Adipocyte (in vitro differentiated cells): ENCODE measurements at regions not wholly inside any gene's neighbourhood (a gene's known extent, or its start where the extent isn't known, plus 50 kb on each side); places are given as distances from the start of the nearest gene placed in this dataset.
A peak's percentile ranks its signal among the peaks of the same experiment; 100 is the strongest.
"Not testable (repeated sequence)": the region's sequence is repeated elsewhere in the genome, so short reads cannot be mapped to it uniquely, and the experiment has no call there.

ENCODE experiments used
- DNase-seq: peaks from one replicate; pipeline ENCODE4 v3.0.0-alpha.2; 2015; ENCODE audit warnings: low read depth
- H3K27me3 ChIP-seq: replicated peaks from 2 replicates; pipeline ENCODE4 v1.7.0; 2013; ENCODE audit warnings: mild to moderate bottlenecking, low read length, moderate library complexity; ENCODE audit not compliant: control insufficient read depth, insufficient read depth
- H3K36me3 ChIP-seq: 2 replicates; pipeline ENCODE4 v1.7.0; 2013; ENCODE audit warnings: low read length, mild to moderate bottlenecking, moderate library complexity; ENCODE audit not compliant: control insufficient read depth, insufficient read depth, severe bottlenecking
- H3K4me1 ChIP-seq: 2 replicates; pipeline ENCODE4 v1.7.0; 2013; ENCODE audit warnings: mild to moderate bottlenecking, low read length, moderate library complexity; ENCODE audit not compliant: control insufficient read depth, insufficient read depth
- H3K4me3 ChIP-seq: 2 replicates; pipeline ENCODE4 v1.7.0; 2013; ENCODE audit warnings: mild to moderate bottlenecking, low read length, moderate library complexity
- H3K9ac ChIP-seq: 2 replicates; pipeline ENCODE4 v1.7.0; 2013; ENCODE audit warnings: mild to moderate bottlenecking, low read length, moderate library complexity
- H3K9me3 ChIP-seq: 2 replicates; pipeline ENCODE4 v1.7.0; 2013; ENCODE audit warnings: mild to moderate bottlenecking, low read length, moderate library complexity; ENCODE audit not compliant: control insufficient read depth

GRCh38 chr6:50565004-50565403 is 148.3 kb upstream of the TFAP2D start:
- Histone ChIP-seq H3K4me3 (no peak overlapping the region), H3K9me3 (no peaks in the 10 kb centered on the region), H3K4me1 (no peaks in the 10 kb centered on the region), H3K9ac (no peak overlapping the region), H3K27me3 (no peaks in the 10 kb centered on the region), H3K36me3 (no peaks in the 10 kb centered on the region)
- no peak for DNase-seq

GRCh38 chr6:50571230-50571629 is 142.1 kb upstream of the TFAP2D start:
- not testable (repeated sequence) for H3K4me3 ChIP-seq, H3K9me3 ChIP-seq, DNase-seq, H3K9ac ChIP-seq, H3K27me3 ChIP-seq, H3K4me1 ChIP-seq, H3K36me3 ChIP-seq

GRCh38 chr6:50585441-50586330 is 127.6 kb upstream of the TFAP2D start:
- Histone ChIP-seq H3K9ac (no peak overlapping the region), H3K27me3 (no peaks in the 10 kb centered on the region), H3K9me3 (no peaks in the 10 kb centered on the region), H3K4me3 (no peak overlapping the region), H3K36me3 (no peaks in the 10 kb centered on the region), H3K4me1 (no peaks in the 10 kb centered on the region)
- DNase-seq: no peak

- no peak for DNase-seq
- Histone ChIP-seq H3K27me3 (no peaks in the 10 kb centered on the region), H3K9me3 (no peaks in the 10 kb centered on the region), H3K4me1 (no peaks in the 10 kb centered on the region), H3K36me3 (no peaks in the 10 kb centered on the region), H3K4me3 (no peak overlapping the region), H3K9ac (no peak overlapping the region)
These were observed 127.0 kb upstream of the TFAP2D start for GRCh38 chr6:50586331-50586675.

- Histone ChIP-seq H3K27me3 (no peaks in the 10 kb centered on the region), H3K9me3 (no peaks in the 10 kb centered on the region), H3K36me3 (no peaks in the 10 kb centered on the region), H3K4me1 (no peaks in the 10 kb centered on the region), H3K4me3 (no peak overlapping the region), H3K9ac (no peak overlapping the region)
- DNase-seq: no peak
These were observed 123.4 kb upstream of the TFAP2D start for GRCh38 chr6:50589751-50590470.

- H3K27me3 ChIP-seq: no peaks in the 10 kb centered on the region
- H3K9me3 ChIP-seq: no peaks in the 10 kb centered on the region
- no peak overlapping the region for H3K9ac ChIP-seq
- H3K36me3 ChIP-seq: no peaks in the 10 kb centered on the region
- H3K4me3 ChIP-seq: no peak overlapping the region
- no peak for DNase-seq
- no peaks in the 10 kb centered on the region for H3K4me1 ChIP-seq
These were observed 122.2 kb upstream of the TFAP2D start for GRCh38 chr6:50591135-50591534.

GRCh38 chr6:50600280-50600679 is 113.0 kb upstream of the TFAP2D start:
- Histone ChIP-seq H3K4me1 (no peaks in the 10 kb centered on the region), H3K4me3 (no peak overlapping the region), H3K27me3 (peaks cover 5% of the 10 kb centered on the region), H3K9me3 (no peaks in the 10 kb centered on the region), H3K9ac (no peak overlapping the region), H3K36me3 (no peaks in the 10 kb centered on the region)
- no peak for DNase-seq

GRCh38 chr6:50602292-50602691 is 111.0 kb upstream of the TFAP2D start:
- Histone ChIP-seq H3K9me3 (no peaks in the 10 kb centered on the region), H3K9ac (no peak overlapping the region), H3K36me3 (no peaks in the 10 kb centered on the region), H3K4me1 (no peaks in the 10 kb centered on the region), H3K4me3 (no peak overlapping the region), H3K27me3 (peaks cover 5% of the 10 kb centered on the region)
- peak; percentile 72 for DNase-seq

- H3K9ac ChIP-seq: no peak overlapping the region
- no peaks in the 10 kb centered on the region for H3K9me3 ChIP-seq
- no peak for DNase-seq
- no peaks in the 10 kb centered on the region for H3K36me3 ChIP-seq
- H3K27me3 ChIP-seq: no peaks in the 10 kb centered on the region
- H3K4me1 ChIP-seq: no peaks in the 10 kb centered on the region
- no peak overlapping the region for H3K4me3 ChIP-seq
These were observed 104.9 kb upstream of the TFAP2D start for GRCh38 chr6:50608421-50608820.

- no peak for DNase-seq
- Histone ChIP-seq H3K4me1 (no peaks in the 10 kb centered on the region), H3K36me3 (no peaks in the 10 kb centered on the region), H3K9me3 (no peaks in the 10 kb centered on the region), H3K9ac (no peak overlapping the region), H3K4me3 (no peak overlapping the region), H3K27me3 (no peaks in the 10 kb centered on the region)
These were observed 102.8 kb upstream of the TFAP2D start for GRCh38 chr6:50610562-50610961.

GRCh38 chr6:50635429-50635828 is 77.9 kb upstream of the TFAP2D start:
- Histone ChIP-seq H3K36me3 (no peaks in the 10 kb centered on the region), H3K9me3 (no peaks in the 10 kb centered on the region), H3K27me3 (no peaks in the 10 kb centered on the region), H3K4me1 (no peaks in the 10 kb centered on the region), H3K4me3 (no peak overlapping the region), H3K9ac (no peak overlapping the region)
- DNase-seq: no peak
